ENCODE measurements at regions not wholly inside any gene's neighbourhood (a gene's known extent, or its start where the extent isn't known, plus 50 kb on each side); places are given as distances from the start of the nearest gene placed in this dataset.
"Not testable (repeated sequence)": the region's sequence is repeated elsewhere in the genome, so short reads cannot be mapped to it uniquely, and the experiment has no call there.

DNA sequence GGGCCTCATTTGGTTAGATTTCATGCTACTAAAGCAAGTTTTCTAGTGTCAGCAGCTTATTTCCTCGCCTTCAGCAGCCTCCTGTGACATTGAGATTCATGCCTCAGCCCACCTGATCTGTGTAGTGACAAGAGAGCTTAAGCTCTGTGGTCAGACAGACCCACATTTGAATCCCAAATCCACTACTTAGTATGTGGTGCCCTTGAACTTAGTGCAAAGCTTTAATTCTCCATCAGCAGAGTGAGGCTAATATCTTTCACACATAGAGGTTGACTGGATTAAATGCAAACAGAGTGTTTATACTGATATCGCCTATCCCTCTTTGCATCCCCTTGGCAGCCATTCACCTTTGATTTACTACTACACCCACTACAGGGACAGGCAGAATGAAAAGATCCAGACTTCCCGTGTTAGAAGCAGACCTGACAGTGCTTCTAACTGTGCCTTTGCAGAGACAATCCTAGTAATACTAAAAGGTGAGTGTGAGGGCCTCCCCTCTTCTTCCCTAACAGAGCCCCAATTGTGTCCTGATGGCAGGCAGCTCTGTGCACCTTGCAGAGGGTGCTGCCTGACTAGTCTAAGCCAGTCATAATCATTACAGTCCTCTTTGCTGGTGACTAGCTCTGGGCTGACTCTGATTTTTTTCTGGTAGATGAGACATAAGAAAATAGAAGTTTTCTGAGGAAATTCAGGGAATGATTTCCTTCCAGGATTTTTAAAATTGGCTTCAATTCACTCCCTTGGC lies 264.0 kb downstream of the CTH start:
- DNase-seq: peak; percentile 30

DNA sequence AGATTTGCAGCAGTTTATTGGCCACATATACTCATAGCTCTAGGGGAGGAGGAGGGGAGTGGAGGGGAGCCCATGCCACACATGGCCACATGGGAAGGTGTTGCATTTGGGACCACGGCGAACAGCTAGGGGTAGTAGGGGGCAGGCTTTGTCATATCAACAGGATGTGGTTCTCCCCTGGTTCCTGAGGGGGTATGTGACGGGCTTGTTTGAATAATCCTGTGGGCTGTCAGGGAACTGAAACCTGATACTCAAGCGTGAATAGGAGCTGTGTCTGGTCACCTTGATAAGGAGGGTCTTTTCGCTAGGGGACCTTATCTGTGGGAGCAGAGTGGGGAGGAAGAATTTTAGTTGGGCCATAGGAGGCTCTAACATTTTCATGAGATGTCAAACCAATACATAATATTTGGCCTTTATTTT lies 264.7 kb downstream of the CTH start:
- peak; percentile 88 for DNase-seq

DNA sequence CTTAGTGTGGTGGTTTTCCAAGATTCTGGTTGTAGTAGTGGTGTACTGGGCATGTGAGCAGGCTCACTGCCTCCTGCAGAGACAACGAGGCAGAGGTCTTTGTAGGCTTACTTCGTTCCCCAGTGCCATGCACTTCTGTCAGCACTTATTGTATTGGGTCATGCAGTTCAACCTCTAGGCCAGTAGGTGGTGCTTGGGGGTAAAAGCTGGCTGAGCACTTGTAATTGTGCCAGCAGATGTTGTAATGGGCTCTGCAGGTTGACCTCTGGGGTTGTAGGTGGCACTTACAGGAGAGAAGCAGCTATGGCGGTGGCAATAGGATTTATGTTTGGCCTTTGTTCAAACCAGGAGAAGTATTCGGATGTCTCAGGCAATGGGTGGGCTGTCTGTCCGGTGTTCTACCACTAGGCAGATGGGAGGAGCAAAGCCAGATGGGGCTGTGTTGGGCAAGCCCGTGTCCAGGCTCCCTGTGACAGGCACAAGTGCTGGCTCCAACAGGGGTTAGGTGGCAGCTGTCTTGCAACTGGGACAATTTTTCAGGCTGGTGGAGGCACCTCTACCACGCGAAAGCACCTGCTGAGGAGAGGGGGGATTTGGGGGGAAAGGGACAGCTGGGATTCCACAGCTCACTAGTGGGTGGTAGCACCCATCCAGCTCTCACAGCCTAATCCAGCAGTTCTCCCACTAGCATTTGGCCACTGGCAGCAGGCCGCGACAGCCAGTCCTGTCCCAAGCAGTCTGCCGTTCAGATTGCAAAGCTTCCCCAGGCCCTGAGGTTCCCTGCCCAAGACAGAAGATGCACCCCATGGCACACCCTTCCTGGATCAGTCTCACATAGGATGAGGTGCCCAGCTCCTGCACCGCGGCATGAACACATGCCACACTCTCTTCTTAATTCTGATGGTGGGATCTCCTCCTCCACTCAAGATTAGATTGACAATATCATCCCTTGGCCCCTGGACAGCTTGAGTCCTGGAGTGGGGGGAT lies 274.5 kb downstream of the CTH start:
- peak; percentile 89 for DNase-seq

DNA sequence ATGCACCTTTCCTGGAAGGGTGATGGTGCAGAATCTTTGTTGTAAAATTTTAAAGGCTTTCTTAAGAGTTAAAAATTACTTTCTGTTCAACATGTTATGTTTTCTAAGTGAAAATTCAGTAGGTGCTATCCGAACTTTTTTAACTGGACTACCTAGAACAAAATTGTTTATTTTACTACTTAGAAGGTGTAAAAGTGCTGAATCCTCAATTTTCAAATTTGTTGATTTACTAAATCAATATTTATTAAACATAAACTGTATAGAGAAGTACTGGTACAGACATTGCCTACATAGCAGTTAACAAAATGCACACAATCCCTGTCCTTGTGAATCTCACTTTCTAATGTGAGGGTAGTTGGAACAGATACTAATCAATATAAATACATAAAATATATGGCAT lies 277.5 kb downstream of the CTH start:
- no peak for DNase-seq

DNA sequence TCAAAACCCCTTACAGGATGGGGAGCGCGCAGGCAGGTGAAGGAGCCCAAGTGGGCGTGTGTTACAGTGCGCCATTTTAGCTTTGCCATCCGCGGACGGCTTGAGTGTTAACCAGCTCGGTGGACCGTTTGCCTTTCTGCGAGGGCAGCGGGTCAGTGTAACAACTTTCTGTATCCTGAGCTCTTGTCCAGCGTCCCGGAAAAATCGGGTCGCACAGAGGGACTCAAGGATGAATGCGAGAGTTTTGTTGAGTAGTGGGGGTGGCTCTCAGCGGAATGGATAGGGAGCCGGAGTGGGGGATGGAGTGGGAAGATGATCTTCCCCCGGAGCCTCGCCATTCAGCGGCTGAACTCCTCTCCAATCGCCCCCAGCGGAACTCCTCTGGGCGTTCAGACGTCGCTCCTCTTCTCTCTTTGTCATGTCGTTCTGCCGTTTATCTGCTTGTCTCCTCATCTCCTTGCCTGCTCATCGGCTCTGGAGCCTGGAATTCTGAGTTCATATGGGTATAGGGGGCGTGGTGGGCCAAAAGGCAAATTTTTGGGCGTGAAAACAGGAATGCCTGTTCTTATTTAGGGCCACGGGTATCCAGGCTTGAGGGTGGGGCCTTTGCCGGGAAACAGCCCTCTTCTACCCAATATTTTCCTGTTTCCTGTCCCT lies 295.4 kb downstream of the CTH start:
- DNase-seq: no peak

DNA sequence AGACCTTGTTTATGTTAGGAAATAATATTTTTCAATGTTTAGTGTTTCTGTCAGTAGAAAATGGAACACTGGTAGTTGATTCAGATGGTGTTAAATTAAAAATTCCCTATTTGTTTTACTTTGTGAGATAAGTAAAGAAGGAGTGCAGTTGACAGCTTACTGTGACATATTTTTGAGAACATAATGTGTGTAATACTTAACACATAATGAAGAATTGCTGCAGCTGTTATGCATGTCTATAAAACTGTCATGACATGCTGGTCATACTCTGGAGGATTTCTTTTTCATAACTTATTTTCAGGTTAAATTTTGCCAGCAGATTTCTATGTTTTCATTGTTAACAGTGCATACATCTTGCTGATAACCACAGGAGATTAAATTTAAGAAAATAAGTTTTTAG lies 296.1 kb downstream of the CTH start:
- DNase-seq: no peak

DNA sequence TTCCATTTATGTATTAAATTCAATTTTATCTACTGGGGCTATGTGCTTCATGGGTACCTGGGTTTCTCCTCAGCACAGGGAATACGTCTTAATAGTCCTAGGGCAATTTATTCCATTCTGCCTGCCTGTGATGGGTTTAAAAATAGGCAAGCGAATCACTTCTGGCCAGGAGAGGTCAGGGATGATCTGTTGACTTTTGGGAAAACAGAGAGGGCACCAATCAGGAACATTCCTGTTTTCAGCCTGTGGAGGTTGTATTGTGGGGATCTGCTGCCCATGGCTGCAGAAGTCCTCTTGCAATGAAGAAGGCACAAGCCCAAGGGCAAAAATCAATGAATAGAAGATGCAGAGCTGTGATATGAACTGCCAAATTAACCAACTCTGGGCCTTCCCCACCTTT lies 303.1 kb downstream of the CTH start:
- DNase-seq: no peak

DNA sequence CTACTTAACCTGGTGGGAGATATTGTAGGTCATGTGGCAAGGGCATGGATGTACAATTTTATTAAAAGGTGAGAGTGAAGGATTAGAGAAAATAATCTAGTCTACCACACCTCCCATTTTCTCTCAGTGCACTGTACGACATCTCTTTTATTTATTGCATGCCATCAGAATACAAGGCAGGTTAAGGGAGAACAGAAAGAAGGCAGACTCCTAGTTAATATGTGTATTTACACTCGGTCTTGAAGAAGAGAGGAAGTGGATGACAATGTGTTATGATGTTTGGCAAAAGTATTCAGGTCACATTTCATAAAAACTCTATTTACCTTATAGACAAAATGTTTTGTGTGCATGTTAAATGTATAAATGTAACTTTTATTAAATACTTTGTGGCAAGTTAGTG lies 306.1 kb downstream of the CTH start:
- no peak for DNase-seq

DNA sequence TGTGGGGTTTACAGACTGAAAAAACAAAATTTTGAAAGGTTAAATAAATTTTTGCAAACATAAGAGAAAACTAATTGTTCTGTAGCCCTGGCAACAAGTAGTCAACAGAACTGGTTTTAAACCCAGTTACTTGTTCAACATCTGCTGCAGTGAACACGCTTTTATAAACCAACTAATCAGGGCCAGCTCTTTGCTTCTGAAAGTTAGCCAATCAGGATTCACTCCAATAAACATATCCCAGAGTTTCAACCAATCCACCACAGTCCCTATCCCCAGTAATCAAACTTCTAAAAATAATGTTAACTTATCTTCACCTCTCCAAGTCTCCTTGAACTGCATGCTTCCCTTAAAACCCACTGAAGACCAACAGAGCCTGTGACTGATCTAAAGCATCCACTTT lies 306.6 kb downstream of the CTH start:
- DNase-seq: no peak

DNA sequence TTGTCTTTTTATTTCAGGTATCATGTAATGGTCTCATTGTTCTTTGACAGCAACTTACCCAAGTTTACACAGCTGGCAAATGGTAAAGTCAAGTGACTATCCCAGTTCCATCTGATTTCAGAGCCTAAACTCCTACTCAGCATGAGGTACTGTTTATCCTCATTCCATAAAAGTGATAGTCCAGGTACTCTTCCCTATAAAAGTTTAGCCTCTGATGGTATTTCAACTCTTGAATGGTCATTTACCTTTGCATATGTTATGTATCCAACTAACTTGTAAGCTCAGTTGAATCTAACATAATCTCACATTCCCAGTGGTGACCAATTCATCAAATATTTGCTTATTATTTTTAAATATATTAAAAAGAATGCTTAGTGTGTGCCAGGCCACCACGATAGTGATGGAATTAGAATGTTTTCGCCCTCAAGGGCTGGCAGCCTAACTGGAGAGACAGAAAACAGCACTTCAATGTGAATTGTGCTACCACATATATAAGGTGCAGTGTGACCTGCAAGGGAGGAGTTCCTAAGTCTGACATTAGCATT lies 307.1 kb downstream of the CTH start:
- no peak for DNase-seq

DNA sequence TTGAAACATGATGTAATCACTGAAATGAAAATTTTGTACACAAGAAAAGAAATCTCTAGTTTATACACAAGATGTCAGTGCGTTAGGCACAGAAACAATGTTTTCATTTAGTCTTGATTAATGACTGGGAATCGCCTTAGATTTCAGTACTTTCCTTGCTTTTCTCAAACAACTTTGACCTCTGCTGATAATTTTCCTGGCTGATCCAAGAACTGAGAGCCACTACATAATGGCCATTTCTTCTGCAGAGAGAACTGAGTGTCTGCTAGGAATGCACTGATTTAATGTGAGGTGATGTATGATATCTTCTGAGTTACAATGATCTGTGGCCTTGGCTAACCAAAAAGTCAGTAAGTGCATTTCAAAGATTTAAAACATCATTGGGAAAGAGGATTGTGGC lies 308.1 kb downstream of the CTH start:
- no peak for DNase-seq

DNA sequence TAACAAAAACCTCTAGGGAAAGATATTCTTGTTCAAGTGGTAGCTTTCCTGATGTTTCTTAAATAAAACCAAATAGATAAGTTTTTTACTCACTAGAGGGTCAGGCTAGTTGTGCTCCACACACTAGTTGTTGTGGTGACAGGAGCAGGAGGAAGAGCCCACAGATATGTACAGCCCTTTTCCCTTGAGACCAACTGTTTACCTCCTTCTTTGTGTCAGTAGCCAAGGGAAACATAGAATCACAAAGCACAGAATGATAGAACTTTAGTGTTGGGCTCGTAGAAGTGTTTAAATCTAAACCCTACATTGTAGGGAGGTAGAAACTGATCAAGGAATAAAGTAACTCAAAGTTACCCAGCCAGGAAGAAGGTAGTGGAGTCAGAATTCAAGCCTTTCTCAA lies 309.0 kb downstream of the CTH start:
- no peak for DNase-seq

DNA sequence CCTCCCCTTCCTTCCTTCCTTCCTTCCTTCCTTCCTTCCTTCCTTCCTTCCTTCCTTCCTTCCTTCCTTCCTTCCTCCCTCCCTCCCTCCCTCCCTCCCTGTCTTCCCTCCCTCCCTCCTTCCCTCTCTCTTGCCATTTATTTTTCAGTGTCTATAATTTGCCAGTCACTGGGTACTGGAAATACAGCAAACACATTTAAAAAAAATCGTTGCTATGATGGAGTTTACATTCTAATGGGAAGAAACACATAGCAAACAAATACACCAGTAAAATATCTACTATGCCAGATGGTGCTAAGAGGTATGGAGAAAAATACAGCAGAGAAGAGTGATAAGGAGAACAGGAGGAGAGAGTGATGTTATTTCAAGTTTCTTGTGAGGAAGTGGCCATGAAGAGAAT lies 309.5 kb downstream of the CTH start:
- no peak for DNase-seq

DNA sequence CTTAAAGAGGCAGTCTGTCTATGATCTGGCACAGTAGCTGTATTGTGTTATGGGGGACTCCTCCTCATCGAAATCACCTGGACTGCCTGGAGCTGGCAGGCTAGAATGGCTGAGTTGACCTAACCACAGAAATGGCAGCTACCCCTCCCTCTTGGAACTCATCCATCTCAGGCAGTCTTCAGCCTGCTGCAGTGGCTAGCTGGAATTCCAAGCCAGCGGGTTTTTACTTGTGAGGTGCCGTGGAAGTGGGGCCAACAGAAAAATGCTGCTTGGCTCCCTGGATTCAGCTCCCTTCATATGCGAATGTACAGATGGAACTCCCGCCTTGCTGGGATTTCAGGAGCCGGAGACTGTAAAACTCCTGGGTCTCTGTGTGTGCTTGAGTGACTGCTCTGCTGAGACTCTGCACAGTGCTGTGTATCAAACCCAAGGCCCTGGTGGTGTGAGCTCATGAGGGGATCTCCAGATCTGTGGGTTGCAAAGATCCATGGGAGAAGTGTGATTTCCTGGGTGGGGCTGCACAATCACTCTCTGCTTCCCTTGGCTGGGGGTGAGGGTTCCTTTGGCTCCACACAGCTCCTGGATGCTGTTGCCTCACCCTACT lies 316.9 kb downstream of the CTH start:
- DNase-seq: no peak

DNA sequence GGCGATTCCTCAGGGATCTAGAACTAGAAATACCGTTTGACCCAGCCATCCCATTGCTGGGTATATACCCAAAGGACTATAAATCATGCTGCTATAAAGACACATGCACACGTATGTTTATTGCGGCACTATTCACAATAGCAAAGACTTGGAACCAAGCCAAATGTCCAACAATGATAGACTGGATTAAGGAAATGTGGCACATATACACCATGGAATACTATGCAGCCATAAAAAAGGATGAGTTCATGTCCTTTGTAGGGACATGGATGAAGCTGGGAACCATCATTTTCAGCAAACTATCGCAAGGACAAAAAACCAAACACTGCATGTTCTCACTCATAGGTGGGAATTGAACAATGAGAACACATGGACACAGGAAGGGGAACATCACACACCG lies 311.1 kb downstream of the PTGER3 start:
- DNase-seq: not testable (repeated sequence)

DNA sequence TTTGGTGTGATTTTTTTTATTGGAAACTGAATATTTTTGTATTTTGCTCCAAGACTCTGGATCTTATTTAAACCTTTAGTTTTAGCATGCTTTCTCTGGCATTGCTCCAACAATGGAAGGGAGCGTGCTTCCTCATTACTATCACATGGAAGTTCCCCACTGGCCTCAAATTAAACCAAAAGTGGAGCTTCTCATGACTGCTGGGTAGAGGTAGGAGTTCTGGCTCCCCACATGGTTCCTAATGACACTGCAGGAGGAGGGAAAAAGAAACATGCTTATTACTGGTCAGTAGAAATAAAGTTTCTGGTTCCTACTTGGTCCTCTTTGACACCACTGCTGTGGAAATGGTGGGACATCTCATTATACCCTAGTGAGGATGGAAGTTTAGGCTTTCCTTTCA lies 310.5 kb downstream of the PTGER3 start:
- DNase-seq: peak; percentile 32

DNA sequence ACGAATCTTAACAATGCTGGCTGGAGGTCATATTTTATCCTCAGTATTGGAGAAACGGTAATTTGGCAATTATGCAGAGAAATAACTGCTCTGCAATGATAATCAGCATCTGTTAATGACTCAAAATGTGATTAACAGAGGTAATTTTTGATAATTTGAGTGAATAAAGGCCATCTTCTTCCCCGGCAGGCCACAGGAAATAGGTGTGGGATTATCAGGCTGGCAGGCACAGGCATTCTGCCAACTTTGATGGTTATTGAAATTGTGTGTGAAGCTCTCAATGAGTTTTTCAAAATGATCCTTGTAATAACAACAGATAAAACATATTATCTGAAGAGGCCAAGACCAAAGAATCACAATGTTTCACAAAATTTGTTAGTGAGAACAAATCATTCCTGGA lies 309.0 kb downstream of the PTGER3 start:
- peak; percentile 72 for DNase-seq

DNA sequence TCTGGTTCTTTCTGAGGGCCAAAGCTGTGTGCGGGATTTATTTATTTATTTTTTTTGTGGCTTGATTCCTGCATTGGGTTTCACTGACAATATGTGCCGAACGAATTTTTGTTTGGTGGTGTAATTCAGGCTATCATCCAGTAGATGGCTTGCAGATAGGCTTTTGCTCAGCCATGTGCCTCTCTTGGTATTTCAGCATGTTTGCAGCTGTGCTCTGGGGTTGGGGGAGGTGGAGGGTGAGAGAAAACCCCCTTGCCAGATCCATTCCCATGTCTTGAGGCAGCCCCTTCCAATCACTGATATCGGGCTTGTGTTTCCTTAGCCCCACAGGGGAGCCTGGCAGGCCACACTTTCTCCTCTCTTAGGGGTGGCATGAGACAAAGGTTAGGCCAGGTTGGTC lies 302.4 kb downstream of the PTGER3 start:
- DNase-seq: peak; percentile 57

DNA sequence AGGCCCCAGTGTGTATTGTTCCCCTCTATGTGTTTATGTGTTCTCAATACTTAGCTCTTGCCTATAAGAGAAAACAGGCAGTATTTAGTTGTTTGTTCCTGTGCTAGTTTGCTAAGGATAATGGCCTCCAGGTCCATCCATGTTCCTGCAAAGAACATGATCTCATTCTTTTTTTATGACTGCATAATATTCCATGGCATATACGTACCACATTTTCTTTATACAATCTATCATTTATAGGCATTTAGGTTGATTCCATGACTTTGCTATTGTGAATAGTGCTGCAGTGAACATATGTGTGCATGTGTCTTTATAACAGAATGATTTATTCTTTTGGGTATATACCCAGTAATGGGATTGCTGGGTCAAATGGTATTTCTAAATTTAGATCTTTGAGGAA lies 301.6 kb downstream of the PTGER3 start:
- DNase-seq: not testable (repeated sequence)

DNA sequence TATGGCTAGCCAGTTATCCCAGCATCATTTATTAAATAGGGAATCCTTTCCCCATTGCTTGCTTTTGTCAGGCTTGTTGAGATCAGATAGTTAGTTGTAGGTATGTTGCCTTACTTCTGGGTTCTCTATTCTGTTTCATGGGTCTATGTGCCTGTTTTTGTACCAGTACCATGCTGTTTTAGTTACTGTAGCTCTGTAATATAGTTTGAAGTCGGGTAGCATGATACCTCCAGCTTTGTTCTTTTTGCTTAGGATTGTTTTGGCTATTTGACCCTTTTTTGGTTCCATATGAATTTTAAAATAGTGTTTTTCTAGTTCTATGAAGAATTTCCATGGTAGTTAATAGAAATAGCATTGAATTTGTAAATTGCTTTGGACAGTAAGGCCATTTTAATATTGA lies 300.5 kb downstream of the PTGER3 start:
- DNase-seq: not testable (repeated sequence)

DNA sequence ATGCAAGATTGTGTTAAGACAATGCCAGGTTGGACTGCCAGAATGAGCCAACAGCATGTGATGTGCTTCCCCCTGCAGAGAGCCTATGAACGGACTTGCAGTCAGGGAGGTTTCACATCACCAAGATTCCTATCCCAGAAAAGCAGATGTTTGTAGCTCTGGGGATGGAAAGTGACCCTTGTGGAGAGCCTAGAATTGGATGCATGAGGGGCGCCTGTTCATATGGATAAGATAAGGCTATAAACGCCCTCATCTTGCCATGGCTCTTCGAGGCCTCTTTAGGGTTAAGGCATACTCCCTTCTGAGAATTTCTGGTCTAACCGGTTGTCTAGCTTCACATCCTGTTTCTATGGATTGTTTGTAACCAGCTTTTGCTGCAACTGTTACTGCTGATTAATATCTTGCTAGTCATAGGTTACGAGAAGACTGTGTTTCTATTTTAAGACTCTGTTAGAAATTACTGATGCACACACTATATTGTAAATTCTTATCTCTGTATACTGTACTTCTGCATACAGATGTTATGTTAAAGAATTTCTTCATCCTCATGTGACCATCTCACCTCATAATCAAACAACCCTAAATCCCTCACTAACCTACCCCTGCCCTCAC lies 295.8 kb downstream of the PTGER3 start:
- peak; percentile 79 for DNase-seq

DNA sequence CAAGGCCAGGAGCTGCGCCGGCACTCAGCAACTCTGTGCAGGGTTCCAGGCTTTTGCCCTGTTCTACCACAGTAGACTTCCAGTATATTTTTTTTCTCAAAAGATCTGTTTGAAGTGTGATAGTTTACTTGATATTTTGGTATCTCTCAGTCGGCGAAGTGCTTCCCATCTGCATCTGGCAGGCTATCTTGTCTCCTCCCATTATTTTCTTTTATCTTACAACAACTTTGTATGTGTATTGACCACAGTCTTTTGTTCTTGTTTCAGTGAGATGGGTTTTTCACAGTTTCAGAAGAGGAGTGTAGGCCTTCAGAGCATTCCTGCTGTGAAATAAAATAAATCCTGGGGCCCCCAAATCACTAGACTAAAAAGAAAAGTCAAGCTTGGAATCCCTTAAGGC lies 292.9 kb downstream of the PTGER3 start:
- DNase-seq: peak; percentile 52

Measured in hematopoietic multipotent progenitor cell treated with erythropoietin and hydrocortisone succinate and interleukin-3 and kit ligand, for 6 days (in vitro differentiated cells).